ENCODE measurements at regions not wholly inside any gene's neighbourhood (a gene's known extent, or its start where the extent isn't known, plus 50 kb on each side); places are given as distances from the start of the nearest gene placed in this dataset.

- TF ChIP-seq CTCF (IDR thresholded peaks at IDR 0.05) (no peak), ZFX (IDR thresholded peaks at IDR 0.05; ENCODE audit: borderline replicate concordance) (no peak)
These were observed 562.9 kb upstream of the FTMT start for GRCh38 chr5:121288781-121289180.

Measured in 22Rv1 (cell line).